ENCODE measurements at regions not wholly inside any gene's neighbourhood (a gene's known extent, or its start where the extent isn't known, plus 50 kb on each side); places are given as distances from the start of the nearest gene placed in this dataset.

GRCh38 chr13:99072941-99073340 lies 95.1 kb upstream of the DOCK9 start:
- DNase-seq (no peak), ATAC-seq (no peak)
- TF ChIP-seq CTCF (IDR thresholded peaks at IDR 0.05), result no peak
- TF ChIP-seq POLR2A (IDR thresholded peaks at IDR 0.05), result no peak
- Histone ChIP-seq H3K27ac (no peak overlapping the region), H3K9me3 (peaks cover 0 to 12% (median 3%) of the 10 kb centered on the region in 12 donors), H3K36me3 (no peaks in the 10 kb centered on the region), H3K4me3 (no peak overlapping the region), H3K4me1 (peaks cover 0 to 16% (median 0%) of the 10 kb centered on the region in 12 donors), H3K27me3 (peaks cover 0 to 16% (median 0%) of the 10 kb centered on the region in 9 donors)
- WGBS, 4 donors, result 76 to 91% (median 80%) methylated on average over 4 of the region's 4 CpGs
- intact Hi-C loops (cut with DNase I), result no loop called here

DNA sequence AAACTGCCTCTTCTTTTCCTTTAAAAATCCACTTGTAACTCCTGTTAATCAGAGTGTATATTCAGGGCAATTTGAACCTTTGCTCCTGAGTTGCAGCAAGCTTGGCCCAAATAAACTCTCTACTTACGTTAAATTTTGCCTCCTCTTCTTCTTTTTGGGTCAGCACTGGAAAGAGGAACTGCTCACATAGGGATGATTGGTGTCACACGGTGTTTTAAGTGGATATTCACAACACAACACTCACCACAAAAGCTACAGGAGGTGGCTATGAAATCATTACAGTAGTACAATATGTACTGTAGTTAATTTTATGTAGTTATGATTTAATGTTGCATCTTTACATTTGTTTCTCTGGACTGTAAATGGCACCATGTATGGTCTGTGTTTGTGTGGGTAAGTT lies 96.8 kb upstream of the DOCK9 start:
- intact Hi-C loops (cut with DNase I), result no loop called here
- Histone ChIP-seq H3K4me1 (peaks cover 0 to 16% (median 0%) of the 10 kb centered on the region in 12 donors), H3K27me3 (peaks cover 0 to 16% (median 0%) of the 10 kb centered on the region in 9 donors), H3K9me3 (peaks cover 0 to 12% (median 3%) of the 10 kb centered on the region in 12 donors), H3K36me3 (no peaks in the 10 kb centered on the region), H3K4me3 (no peak overlapping the region), H3K27ac (peak overlapping the region in 1 of 12 donors; percentile 48)
- TF ChIP-seq CTCF (IDR thresholded peaks at IDR 0.05), result no peak
- 85 to 92% (median 89%) methylated on average over 2 of the region's 2 CpGs for WGBS, 4 donors
- DNase-seq (no peak), ATAC-seq (no peak)

GRCh38 chr13:99075268-99076191 lies 97.7 kb upstream of the DOCK9 start:
- DNase-seq, result no peak
- H3K4me3 ChIP-seq, result no peak overlapping the region
- no peak for TF ChIP-seq CTCF (IDR thresholded peaks at IDR 0.05)
- peak overlapping the region in 3 of 12 donors; percentile 0 to 65 (median 28) for H3K27ac ChIP-seq
- no peak for ATAC-seq
- H3K36me3 ChIP-seq, result no peaks in the 10 kb centered on the region
- H3K4me1 ChIP-seq, result peaks cover 0 to 21% (median 0%) of the 10 kb centered on the region in 12 donors
- intact Hi-C loops (cut with DNase I), result no loop called here
- H3K27me3 ChIP-seq, result peaks cover 0 to 16% (median 0%) of the 10 kb centered on the region in 9 donors
- H3K9me3 ChIP-seq, result peaks cover 0 to 12% (median 3%) of the 10 kb centered on the region in 12 donors
- WGBS, 4 donors, result 71 to 82% (median 80%) methylated on average over 1 of the region's 1 CpG

- WGBS, 4 donors, result 85 to 92% (median 89%) methylated on average over 8 of the region's 8 CpGs
- Histone ChIP-seq H3K36me3 (no peaks in the 10 kb centered on the region), H3K27ac (no peak overlapping the region), H3K27me3 (peaks cover 0 to 20% (median 0%) of the 10 kb centered on the region in 9 donors), H3K4me3 (no peak overlapping the region), H3K4me1 (peaks cover 0 to 24% (median 0%) of the 10 kb centered on the region in 12 donors), H3K9me3 (peaks cover 0 to 12% (median 3%) of the 10 kb centered on the region in 12 donors)
- intact Hi-C loops (cut with DNase I), result no loop called here
- no peak for ATAC-seq
- TF ChIP-seq CTCF (IDR thresholded peaks at IDR 0.05) (no peak), POLR2A (IDR thresholded peaks at IDR 0.05) (no peak)
- DNase-seq, result no peak
Observed at GRCh38 chr13:99078017-99078771, 100.3 kb upstream of the DOCK9 start.
